Suprapubic skin (tissue), 4 donors: ENCODE measurements at regions not wholly inside any gene's neighbourhood (a gene's known extent, or its start where the extent isn't known, plus 50 kb on each side); places are given as distances from the start of the nearest gene placed in this dataset.

ENCODE experiments used
- CTCF ChIP-seq, 2 donors: fragments of 200-600 bp in 1 of 2; fragments of 450-650 bp in 1 of 2; sonication (generic) in 1 of 2; IDR thresholded peaks; one replicate each; pipeline ENCODE4 v1.5.1; 2016 to 2019; ENCODE audit warnings: antibody characterized with exemption in 2 of 2, mild to moderate bottlenecking in 1 of 2, moderate library complexity in 1 of 2
- EP300 ChIP-seq: sonication (generic); formaldehyde crosslinking; IDR thresholded peaks from one replicate; pipeline ENCODE4 v1.6.1; 2017; ENCODE audit warnings: antibody characterized with exemption
- POLR2AphosphoS5 ChIP-seq, 3 donors: sonication (generic); formaldehyde crosslinking; IDR thresholded peaks; one replicate each; pipeline ENCODE4 v1.6.1; 2017; ENCODE audit warnings: antibody characterized with exemption in 3 of 3

- TF ChIP-seq POLR2AphosphoS5 (IDR thresholded peaks at IDR 0.05) (no peak), CTCF (IDR thresholded peaks at IDR 0.05) (no peak), EP300 (no peak)
Observed at GRCh38 chr6:133769463-133769862, 119.5 kb upstream of the TCF21 start.
